T-cell (primary cell): ENCODE measurements at regions not wholly inside any gene's neighbourhood (a gene's known extent, or its start where the extent isn't known, plus 50 kb on each side); places are given as distances from the start of the nearest gene placed in this dataset.

ENCODE experiments used
- ATAC-seq, 4 experiments: fragments of 200-7000 bp in 3 of 4; fragments of 150-1000 bp in 1 of 4; cut with Tn5 transposase; replicated peaks in 1 of 4; 1 replicate in 3 of 4; 2 replicates in 1 of 4; pipeline ENCODE4 v1.10.0; 2021; ENCODE audit warnings: moderate library complexity in 3 of 4, mild to moderate bottlenecking in 2 of 4, moderate number of reproducible peaks in 1 of 4
- CTCF ChIA-PET, 2 donors: fragments of 300-600 bp; sonication (Branson Sonifier 250); formaldehyde crosslinking; loops; one replicate each; lab custom pipeline; 2022; ENCODE audit warnings: antibody characterized with exemption in 2 of 2; lab: Charles Lee
- POLR2A ChIA-PET, 2 donors: fragments of 300-600 bp; sonication (Branson Sonifier 250); formaldehyde crosslinking; loops; one replicate each; lab custom pipeline; 2022; ENCODE audit warnings: antibody characterized with exemption in 2 of 2; lab: Charles Lee
- DNase-seq, 35 experiments: peaks; one replicate each; pipeline versions ENCODE4 v3.0.0 to v3.0.0-alpha.2; 2013 to 2023
- H3K27ac ChIP-seq: one replicate; pipeline ENCODE4 v1.5.1; 2013; ENCODE audit warnings: low read length
- H3K27me3 ChIP-seq, 2 experiments: replicated peaks in 1 of 2; 1 replicate in 1 of 2; 2 replicates in 1 of 2; pipeline versions ENCODE4 v1.6.1 to v1.7.0; 2013; ENCODE audit warnings: low read length in 1 of 2, mixed read lengths in 1 of 2; ENCODE audit not compliant: control insufficient read depth in 2 of 2, insufficient read depth in 2 of 2; ENCODE audit errors: extremely low read depth in 1 of 2
- H3K36me3 ChIP-seq, 2 donors: 1 replicate in 1 of 2; 2 replicates in 1 of 2; pipeline versions ENCODE4 v1.6.1 to v1.7.0; 2013; ENCODE audit warnings: low read length in 1 of 2; ENCODE audit not compliant: control insufficient read depth in 2 of 2, insufficient read depth in 1 of 2; ENCODE audit errors: extremely low read depth in 1 of 2
- H3K4me1 ChIP-seq, 2 experiments: 1 replicate in 1 of 2; 2 replicates in 1 of 2; pipeline versions ENCODE4 v1.6.1 to v1.7.0; 2013; ENCODE audit warnings: low read length in 2 of 2, mixed read lengths in 1 of 2; ENCODE audit not compliant: insufficient read depth in 2 of 2, control insufficient read depth in 1 of 2; ENCODE audit errors: extremely low read depth in 1 of 2
- H3K4me3 ChIP-seq, 2 donors: 1 replicate in 1 of 2; 2 replicates in 1 of 2; pipeline versions ENCODE4 v1.5.1 to v1.7.0; 2013; ENCODE audit warnings: mild to moderate bottlenecking in 2 of 2, low read length in 1 of 2, moderate library complexity in 1 of 2; ENCODE audit not compliant: control insufficient read depth in 1 of 2; ENCODE audit errors: extremely low read depth in 1 of 2
- H3K9me3 ChIP-seq: 2 replicates; pipeline ENCODE4 v1.7.0; 2013
- H3K27ac Mint-ChIP-seq, 2 donors: one replicate each; pipeline ENCODE4 v1.8.0; 2020 to 2021; ENCODE audit warnings: mild to moderate bottlenecking in 2 of 2, mixed read lengths in 2 of 2
- H3K27me3 Mint-ChIP-seq, 2 donors: one replicate each; pipeline ENCODE4 v1.8.0; 2021 to 2022; ENCODE audit warnings: mixed read lengths in 2 of 2
- H3K36me3 Mint-ChIP-seq: one replicate; pipeline ENCODE4 v1.8.0; 2021; ENCODE audit warnings: mixed read lengths
- H3K4me1 Mint-ChIP-seq, 3 donors: one replicate each; pipeline ENCODE4 v1.8.0; 2020 to 2022; ENCODE audit warnings: mixed read lengths in 3 of 3, mild to moderate bottlenecking in 1 of 3
- H3K4me3 Mint-ChIP-seq, 3 donors: one replicate each; pipeline ENCODE4 v1.8.0; 2020 to 2022; ENCODE audit warnings: mild to moderate bottlenecking in 3 of 3, mixed read lengths in 3 of 3, moderate library complexity in 3 of 3
- H3K9me3 Mint-ChIP-seq, 3 donors: one replicate each; pipeline ENCODE4 v1.8.0; 2020 to 2022; ENCODE audit warnings: mixed read lengths in 3 of 3
- WGBS: methylation state at CpG from one replicate; pipeline ENCODE4 v1.1.5; 2013; ENCODE audit warnings: missing lambda C conversion rate; ENCODE audit not compliant: insufficient coverage; 5-methylcytosine and 5-hydroxymethylcytosine counted together

DNA sequence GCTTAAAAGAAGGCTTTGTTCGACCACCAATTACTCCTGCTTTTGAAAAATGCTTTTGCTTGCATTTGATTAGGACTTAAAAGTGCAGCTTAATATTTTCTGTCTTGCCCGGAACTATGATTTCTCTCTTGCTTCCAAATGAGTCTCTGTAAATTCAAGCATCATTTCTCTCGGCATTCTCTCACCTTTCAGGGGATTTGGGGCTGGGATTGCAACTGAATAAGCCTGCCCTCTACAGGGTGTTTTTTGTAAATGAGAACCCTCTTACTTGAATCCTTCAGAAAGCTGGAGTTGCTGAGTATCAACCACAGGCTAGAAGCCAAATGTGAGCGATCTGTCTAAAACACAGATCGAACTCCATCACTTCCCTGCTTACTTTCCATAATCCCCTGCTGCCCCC lies 234.6 kb downstream of the TMEM114 start:
- POLR2A ChIA-PET: no interaction called here
- H3K4me3 ChIP-seq: no peak overlapping the region
- DNase-seq: no peak
- H3K4me3 Mint-ChIP-seq: no peak overlapping the region
- H3K27me3 ChIP-seq: no peaks in the 10 kb centered on the region
- H3K9me3 Mint-ChIP-seq: peaks cover 0 to 4% (median 4%) of the 10 kb centered on the region in 3 donors
- no peaks in the 10 kb centered on the region for H3K9me3 ChIP-seq
- no peak overlapping the region for H3K27ac ChIP-seq
- WGBS: 36% methylated on average over 3 of the region's 5 CpGs
- H3K27me3 Mint-ChIP-seq: no peaks in the 10 kb centered on the region
- no peak for ATAC-seq
- CTCF ChIA-PET: no interaction called here
- no peaks in the 10 kb centered on the region for H3K4me1 ChIP-seq
- no peak overlapping the region for H3K27ac Mint-ChIP-seq
- no peaks in the 10 kb centered on the region for H3K4me1 Mint-ChIP-seq
- H3K36me3 Mint-ChIP-seq: no peaks in the 10 kb centered on the region
- no peaks in the 10 kb centered on the region for H3K36me3 ChIP-seq

DNA sequence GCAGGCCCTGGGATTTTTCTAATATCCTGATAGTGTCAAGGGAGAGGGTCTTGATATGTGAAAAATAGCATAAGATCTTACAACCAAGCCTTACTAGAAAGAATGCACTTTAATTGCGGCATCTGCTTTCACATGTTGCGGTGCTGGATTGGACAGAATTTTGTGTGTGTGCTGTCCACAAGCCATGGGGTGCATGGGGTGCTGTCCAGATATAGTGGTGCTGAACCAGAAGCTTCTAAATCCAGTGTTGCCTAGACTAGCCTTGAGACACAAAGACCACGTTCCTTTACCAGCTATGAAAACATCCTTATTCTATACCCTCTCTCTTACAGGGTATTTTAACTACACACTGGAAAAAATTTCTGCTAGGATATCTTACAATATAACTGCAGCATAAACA lies 244.0 kb downstream of the TMEM114 start:
- Histone ChIP-seq H3K27me3 (no peaks in the 10 kb centered on the region), H3K4me3 (no peak overlapping the region), H3K9me3 (no peaks in the 10 kb centered on the region), H3K4me1 (no peaks in the 10 kb centered on the region), H3K27ac (no peak overlapping the region), H3K36me3 (no peaks in the 10 kb centered on the region)
- no peaks in the 10 kb centered on the region for H3K36me3 Mint-ChIP-seq
- no peak overlapping the region for H3K4me3 Mint-ChIP-seq
- no peaks in the 10 kb centered on the region for H3K4me1 Mint-ChIP-seq
- ChIA-PET POLR2A (no interaction called here), CTCF (no interaction called here)
- WGBS: 17% methylated on average over 1 of the region's 3 CpGs
- no peak for ATAC-seq
- no peak for DNase-seq
- no peak overlapping the region for H3K27ac Mint-ChIP-seq
- peaks cover 10 to 22% (median 17%) of the 10 kb centered on the region in 3 donors for H3K9me3 Mint-ChIP-seq
- no peaks in the 10 kb centered on the region for H3K27me3 Mint-ChIP-seq

DNA sequence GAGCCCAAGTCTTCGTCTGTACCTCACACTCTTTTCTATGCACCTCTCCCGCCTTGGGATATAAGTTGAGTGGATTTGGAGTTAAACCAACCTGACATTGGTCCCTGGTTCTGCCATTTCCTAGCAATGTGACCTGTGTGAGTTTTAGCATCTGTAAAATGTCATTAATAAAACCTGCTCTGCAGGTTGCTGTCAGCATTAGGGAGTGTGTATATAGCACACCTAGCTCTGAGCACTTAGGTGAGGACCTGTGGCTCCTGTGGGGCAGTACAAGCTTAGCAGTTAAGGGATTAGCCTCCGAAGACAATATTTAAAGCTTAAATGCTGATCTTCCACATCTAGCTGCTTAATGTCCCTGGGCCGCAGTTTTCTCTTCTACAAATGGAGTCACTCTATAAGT lies 248.0 kb downstream of the TMEM114 start:
- WGBS: no CpG with 5 or more reads among the region's 4 CpGs
- peaks cover 11 to 28% (median 19%) of the 10 kb centered on the region in 3 donors for H3K9me3 Mint-ChIP-seq
- ChIA-PET CTCF (no interaction called here), POLR2A (no interaction called here)
- no peak for ATAC-seq
- DNase-seq: no peak
- Histone ChIP-seq H3K27me3 (no peaks in the 10 kb centered on the region), H3K9me3 (no peaks in the 10 kb centered on the region), H3K4me3 (no peak overlapping the region), H3K36me3 (no peaks in the 10 kb centered on the region), H3K27ac (no peak overlapping the region), H3K4me1 (no peaks in the 10 kb centered on the region)
- H3K27ac Mint-ChIP-seq: no peak overlapping the region
- H3K36me3 Mint-ChIP-seq: no peaks in the 10 kb centered on the region
- no peaks in the 10 kb centered on the region for H3K4me1 Mint-ChIP-seq
- no peak overlapping the region for H3K4me3 Mint-ChIP-seq
- peaks cover 0 to 5% of the 10 kb centered on the region in 2 donors for H3K27me3 Mint-ChIP-seq

DNA sequence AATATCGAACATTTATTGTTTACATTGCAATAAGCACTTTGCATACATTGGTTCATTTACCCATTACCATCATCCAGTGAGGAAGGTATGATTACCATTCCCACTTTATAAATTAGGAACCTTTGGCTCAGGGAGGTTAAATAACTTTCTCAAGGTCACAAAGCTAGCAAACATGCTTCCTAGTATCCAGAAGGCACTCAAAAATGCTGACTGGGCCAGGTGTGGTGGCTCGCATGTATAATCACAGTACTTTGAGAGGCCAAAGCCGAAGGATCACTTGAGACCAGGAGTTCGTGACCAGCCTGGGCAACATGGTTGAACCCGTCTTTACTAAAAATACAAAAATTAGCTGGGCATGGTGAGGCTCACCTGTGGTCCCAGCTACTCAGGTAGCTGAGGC lies 259.6 kb downstream of the TMEM114 start:
- ChIA-PET POLR2A (no interaction called here), CTCF (no interaction called here)
- ATAC-seq (no peak), DNase-seq (no peak)
- no peak overlapping the region for H3K27ac ChIP-seq
- 75% methylated on average over 5 of the region's 5 CpGs for WGBS
- Mint-ChIP-seq H3K4me1 (no peaks in the 10 kb centered on the region), H3K9me3 (peaks cover 22 to 25% (median 23%) of the 10 kb centered on the region in 3 donors), H3K27me3 (no peaks in the 10 kb centered on the region), H3K4me3 (no peak overlapping the region), H3K36me3 (no peaks in the 10 kb centered on the region), H3K27ac (no peak overlapping the region)
- no peaks in the 10 kb centered on the region for H3K9me3 ChIP-seq
- no peaks in the 10 kb centered on the region for H3K4me1 ChIP-seq
- H3K36me3 ChIP-seq: no peaks in the 10 kb centered on the region
- no peaks in the 10 kb centered on the region for H3K27me3 ChIP-seq
- H3K4me3 ChIP-seq: no peak overlapping the region

DNA sequence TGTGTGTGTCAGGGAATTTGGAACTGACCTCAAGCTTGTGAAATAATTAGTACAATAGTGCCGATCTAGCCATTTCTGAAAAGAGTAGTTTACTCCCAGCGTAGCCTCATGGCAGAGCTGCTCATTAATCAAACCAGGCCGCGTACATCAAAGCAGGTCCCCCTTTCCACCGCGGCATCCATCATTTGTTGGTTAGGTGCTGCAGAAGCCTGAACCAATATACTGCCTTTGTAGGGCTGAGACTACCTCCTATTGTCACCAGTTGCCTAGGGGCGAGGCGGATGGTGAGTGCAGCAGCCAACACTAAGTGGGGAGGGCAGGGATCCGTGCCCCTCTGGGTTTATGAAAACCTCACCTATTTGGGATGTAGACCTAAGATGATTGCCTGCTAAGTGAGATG lies 264.1 kb downstream of the TMEM114 start:
- Histone ChIP-seq H3K9me3 (no peaks in the 10 kb centered on the region), H3K27me3 (no peaks in the 10 kb centered on the region), H3K27ac (no peak overlapping the region), H3K4me3 (no peak overlapping the region), H3K4me1 (no peaks in the 10 kb centered on the region), H3K36me3 (no peaks in the 10 kb centered on the region)
- ChIA-PET POLR2A (no interaction called here), CTCF (no interaction called here)
- Mint-ChIP-seq H3K4me1 (no peaks in the 10 kb centered on the region), H3K9me3 (peaks cover 18 to 27% (median 23%) of the 10 kb centered on the region in 3 donors), H3K4me3 (no peak overlapping the region), H3K27me3 (no peaks in the 10 kb centered on the region), H3K27ac (no peak overlapping the region), H3K36me3 (no peaks in the 10 kb centered on the region)
- DNase-seq (no peak), ATAC-seq (no peak)
- 78% methylated on average over 6 of the region's 9 CpGs for WGBS

DNA sequence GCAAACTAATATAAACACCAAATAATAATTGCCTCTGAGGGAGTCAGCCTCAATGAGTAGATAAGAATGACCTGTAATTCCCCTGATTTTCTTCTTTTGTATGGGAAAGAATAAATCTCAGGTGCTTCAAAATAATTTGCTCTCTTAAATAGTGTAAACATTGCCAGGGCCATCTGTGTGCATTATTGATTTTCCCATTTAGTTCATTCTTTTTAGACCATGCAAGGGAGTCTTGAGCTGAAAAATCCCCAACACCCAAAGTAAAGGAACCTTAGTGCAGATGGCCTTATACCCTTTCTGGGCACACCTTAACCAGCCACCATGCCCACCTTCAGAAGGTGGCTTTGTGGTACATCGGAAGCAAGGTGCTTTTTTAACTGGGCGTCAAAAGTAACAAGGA lies 267.2 kb downstream of the TMEM114 start:
- peaks cover 18 to 29% (median 24%) of the 10 kb centered on the region in 3 donors for H3K9me3 Mint-ChIP-seq
- no peak for ATAC-seq
- Histone ChIP-seq H3K27ac (no peak overlapping the region), H3K36me3 (no peaks in the 10 kb centered on the region), H3K27me3 (no peaks in the 10 kb centered on the region), H3K9me3 (no peaks in the 10 kb centered on the region), H3K4me3 (no peak overlapping the region), H3K4me1 (no peaks in the 10 kb centered on the region)
- POLR2A ChIA-PET: no interaction called here
- WGBS: no CpG with 5 or more reads among the region's 2 CpGs
- CTCF ChIA-PET: no interaction called here
- H3K27ac Mint-ChIP-seq: no peak overlapping the region
- H3K27me3 Mint-ChIP-seq: no peaks in the 10 kb centered on the region
- no peak overlapping the region for H3K4me3 Mint-ChIP-seq
- no peaks in the 10 kb centered on the region for H3K4me1 Mint-ChIP-seq
- no peak for DNase-seq
- no peaks in the 10 kb centered on the region for H3K36me3 Mint-ChIP-seq

DNA sequence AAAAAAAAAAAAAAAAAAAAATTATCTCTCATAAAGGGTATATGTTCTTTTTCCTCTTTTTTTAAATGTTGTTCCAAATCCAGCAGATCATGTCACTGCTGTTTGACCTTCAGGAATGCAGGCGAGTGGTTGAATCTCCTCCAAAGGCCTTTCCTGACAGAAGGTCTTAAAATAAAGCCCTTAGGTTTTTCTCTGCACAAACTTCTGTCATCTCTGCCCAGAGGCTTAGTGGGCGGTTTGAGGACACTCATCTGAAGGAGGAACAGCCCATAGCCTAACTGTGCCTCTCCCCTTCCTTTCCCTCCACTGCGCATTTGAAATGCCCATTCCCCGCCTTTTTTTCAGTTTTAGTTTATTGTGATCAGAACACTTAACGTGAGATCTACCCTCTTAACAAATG lies 270.2 kb downstream of the TMEM114 start:
- no peaks in the 10 kb centered on the region for H3K36me3 Mint-ChIP-seq
- no peaks in the 10 kb centered on the region for H3K4me1 ChIP-seq
- H3K4me3 ChIP-seq: no peak overlapping the region
- DNase-seq (no peak), ATAC-seq (no peak)
- H3K27ac ChIP-seq: no peak overlapping the region
- POLR2A ChIA-PET: interaction anchor here in 1 of 2 donors (0.7 kb wide), 1 partner anchor 33 kb away, joined by 7 read pairs; no protein-coding TSS in a partner anchor
- no peaks in the 10 kb centered on the region for H3K36me3 ChIP-seq
- CTCF ChIA-PET: no interaction called here
- no peak overlapping the region for H3K4me3 Mint-ChIP-seq
- H3K9me3 Mint-ChIP-seq: peaks cover 10 to 23% (median 21%) of the 10 kb centered on the region in 3 donors
- 74% methylated on average over 3 of the region's 5 CpGs for WGBS
- no peak overlapping the region for H3K27ac Mint-ChIP-seq
- no peaks in the 10 kb centered on the region for H3K4me1 Mint-ChIP-seq
- no peaks in the 10 kb centered on the region for H3K27me3 Mint-ChIP-seq
- H3K27me3 ChIP-seq: no peaks in the 10 kb centered on the region
- H3K9me3 ChIP-seq: no peaks in the 10 kb centered on the region
